ENCODE measurements at regions not wholly inside any gene's neighbourhood (a gene's known extent, or its start where the extent isn't known, plus 50 kb on each side); places are given as distances from the start of the nearest gene placed in this dataset.
"Not testable (repeated sequence)": the region's sequence is repeated elsewhere in the genome, so short reads cannot be mapped to it uniquely, and the experiment has no call there.

DNA sequence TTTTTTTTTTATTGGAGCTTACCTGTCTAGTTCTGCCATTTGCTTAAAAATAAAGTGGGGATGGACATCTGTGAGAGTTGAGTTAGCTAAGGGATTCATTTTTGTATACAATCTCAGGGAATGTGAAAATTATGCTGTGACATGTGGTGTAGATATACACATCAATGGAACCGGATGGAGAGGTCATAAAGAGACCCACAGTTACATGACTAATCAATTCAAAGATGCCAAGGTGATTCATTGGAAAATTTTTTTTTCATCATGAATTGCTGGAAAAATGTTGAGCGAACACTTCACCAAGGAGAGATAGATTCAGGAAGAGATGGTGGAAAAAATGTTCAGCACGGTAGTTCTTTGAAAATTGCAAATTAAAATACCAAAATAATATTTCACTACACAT is 605.4 kb upstream of the KIF2B start:
- no peak for DNase-seq (ENCODE audit: low read depth in 4 of 4, low spot score in 3 of 4)

DNA sequence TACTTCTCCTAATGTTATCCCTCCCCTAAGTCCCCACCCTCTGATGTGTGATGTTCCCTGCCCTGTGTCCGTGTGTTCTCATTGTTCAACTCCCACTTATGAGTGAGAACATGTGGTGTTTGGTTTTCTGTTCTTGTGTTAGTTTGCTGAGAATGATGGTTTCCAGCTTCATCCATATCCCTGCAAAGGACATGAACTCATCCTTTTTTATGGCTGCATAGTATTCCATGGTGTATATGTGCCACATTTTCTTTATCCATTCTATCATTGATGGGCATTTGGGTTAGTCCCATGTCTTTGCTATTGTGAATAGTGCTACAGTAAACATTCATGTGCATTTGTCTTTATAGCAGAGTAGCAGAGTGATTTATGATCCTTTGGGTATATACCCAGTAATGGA is 613.8 kb upstream of the KIF2B start:
- DNase-seq (ENCODE audit: low read depth in 4 of 4, low spot score in 3 of 4) = not testable (repeated sequence)

- DNase-seq (ENCODE audit: low read depth in 4 of 4, low spot score in 3 of 4) = no peak
Measured at GRCh38 chr17:53193044-53193443, 629.7 kb upstream of the KIF2B start.

DNA sequence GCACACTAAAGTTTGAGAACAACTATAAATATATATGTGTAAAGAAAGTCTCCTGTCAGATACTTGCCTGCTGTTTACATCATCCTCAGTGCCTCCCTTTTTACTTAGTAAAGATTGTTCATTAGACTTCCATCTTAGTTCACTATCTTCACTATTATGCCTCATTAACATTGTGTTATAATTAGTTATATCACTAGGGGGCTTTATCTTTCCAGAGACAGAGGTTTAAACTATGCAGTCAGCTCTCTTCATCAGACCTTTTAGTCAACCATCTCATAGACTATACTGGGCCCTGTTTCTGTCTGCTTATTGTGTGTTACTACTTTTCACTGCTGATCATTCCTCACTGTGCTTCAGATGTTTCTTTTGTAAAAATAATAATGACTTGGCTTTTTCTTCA is 630.8 kb upstream of the KIF2B start:
- no peak for DNase-seq (ENCODE audit: low read depth in 4 of 4, low spot score in 3 of 4)

DNA sequence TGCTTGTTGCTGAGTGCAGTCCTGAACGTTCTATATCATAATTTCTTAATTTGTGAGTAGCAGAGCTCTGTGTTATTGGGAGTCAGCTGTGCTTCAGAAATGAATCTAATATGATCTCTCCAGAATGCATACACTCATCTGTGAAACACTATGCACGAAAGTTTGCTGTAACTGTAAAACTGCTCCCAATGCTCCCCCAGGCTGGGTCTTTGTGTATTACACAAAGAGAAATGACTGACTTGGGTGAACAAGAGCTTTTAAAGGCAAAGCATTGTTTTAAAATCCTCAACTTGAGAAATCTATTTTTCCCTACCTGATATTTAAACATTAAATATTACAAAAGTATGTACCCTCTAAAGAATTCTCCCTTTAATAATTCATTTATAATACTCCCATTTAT is 636.7 kb upstream of the KIF2B start:
- no peak for DNase-seq (ENCODE audit: low read depth in 4 of 4, low spot score in 3 of 4)

- DNase-seq (ENCODE audit: low read depth in 4 of 4, low spot score in 3 of 4) = no peak
Measured at GRCh38 chr17:53176629-53177028, 646.1 kb upstream of the KIF2B start.

DNA sequence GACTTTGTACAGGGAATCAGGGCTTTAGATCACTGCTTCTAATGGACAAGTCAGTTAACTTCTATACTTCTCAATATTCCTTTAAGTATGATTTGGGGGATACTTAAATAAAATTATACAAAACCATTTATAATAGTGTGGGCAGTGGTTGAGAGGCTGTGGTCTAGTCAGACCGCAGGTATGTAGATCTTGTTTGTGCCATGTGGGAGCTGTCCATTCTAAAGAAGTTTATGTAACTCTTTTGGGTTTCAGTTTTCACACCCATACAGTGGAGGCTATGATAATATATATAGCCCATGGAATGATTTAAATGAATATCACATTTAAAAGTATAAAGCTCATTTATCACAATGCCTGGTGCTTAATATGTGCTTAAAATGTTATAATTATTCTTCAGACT is 654.3 kb upstream of the KIF2B start:
- no peak for DNase-seq (ENCODE audit: low read depth in 4 of 4, low spot score in 3 of 4)

GRCh38 chr17:53166731-53167130 is 656.0 kb upstream of the KIF2B start:
- DNase-seq (ENCODE audit: low read depth in 4 of 4, low spot score in 3 of 4) = no peak

DNA sequence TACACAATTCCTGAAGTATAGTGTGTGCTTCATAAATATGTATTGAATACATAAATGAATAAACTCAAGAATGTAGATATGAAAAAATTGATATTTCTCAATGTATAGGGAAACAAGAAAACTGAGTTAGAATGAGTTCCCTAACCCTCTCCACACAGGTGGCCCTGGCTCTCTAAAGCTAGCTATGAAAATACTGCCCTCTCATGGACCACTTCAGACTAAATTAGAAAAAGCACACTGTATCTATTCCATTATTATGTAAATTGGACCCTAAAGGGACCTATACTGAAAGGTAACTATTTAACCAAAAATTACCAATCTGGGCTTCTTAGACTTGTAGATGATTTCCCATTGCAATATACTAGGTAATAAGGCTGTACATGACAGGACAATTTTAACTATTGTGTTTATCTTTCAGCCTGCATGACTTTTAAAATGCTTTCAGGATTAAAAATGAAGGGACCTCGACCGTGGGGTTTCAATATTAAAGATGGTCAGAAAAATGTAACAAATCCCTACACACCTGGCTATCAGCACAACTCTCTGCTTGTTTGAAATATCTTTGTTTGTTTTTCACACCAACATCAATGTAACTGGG is 672.5 kb upstream of the KIF2B start:
- DNase-seq (ENCODE audit: low read depth in 4 of 4, low spot score in 3 of 4) = no peak

- no peak for DNase-seq (ENCODE audit: low read depth in 4 of 4, low spot score in 3 of 4)
Measured at GRCh38 chr17:53149316-53149715, 673.4 kb upstream of the KIF2B start.

- DNase-seq (ENCODE audit: low read depth in 4 of 4, low spot score in 3 of 4) = no peak
Measured at GRCh38 chr17:53148058-53148457, 674.7 kb upstream of the KIF2B start.

DNA sequence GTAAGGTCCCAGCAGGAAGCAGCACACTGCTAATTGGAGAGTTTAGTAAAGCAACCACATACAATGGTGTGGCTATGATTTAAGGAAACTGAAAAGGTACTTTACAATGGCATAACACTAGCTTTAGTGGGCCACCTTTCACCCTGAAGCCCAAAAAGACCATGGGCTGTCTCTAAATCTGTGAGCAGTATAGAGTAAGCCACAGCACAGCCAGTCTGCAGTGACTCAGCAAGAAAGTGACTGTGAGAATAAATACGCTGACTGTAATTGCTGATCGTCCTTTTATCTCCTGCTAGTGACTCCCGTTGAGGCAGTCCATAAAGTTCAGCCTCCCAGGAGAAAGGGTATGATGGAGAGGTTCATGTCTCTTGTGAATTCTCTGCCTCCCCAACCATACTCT is 679.8 kb upstream of the KIF2B start:
- no peak for DNase-seq (ENCODE audit: low read depth in 4 of 4, low spot score in 3 of 4)

DNA sequence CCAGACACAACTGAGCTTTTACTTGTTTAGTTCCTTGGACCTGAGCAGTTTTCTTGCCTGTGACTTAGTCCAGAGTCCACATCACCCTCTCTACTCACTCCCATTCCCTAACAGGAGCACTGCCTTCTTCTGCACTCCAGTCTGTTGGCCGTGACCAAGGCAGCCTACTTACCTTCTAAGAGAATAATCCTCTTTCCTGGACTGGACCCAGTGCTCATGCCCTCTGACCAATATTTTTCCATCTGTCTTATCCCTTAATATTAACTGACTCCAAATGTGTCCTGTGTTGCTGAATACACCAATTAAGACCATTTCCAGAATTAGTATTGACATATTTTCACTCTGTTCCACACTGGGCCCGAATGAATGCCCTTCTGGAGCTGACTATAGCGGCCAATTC is 681.0 kb upstream of the KIF2B start:
- DNase-seq (ENCODE audit: low read depth in 4 of 4, low spot score in 3 of 4) = no peak

DNA sequence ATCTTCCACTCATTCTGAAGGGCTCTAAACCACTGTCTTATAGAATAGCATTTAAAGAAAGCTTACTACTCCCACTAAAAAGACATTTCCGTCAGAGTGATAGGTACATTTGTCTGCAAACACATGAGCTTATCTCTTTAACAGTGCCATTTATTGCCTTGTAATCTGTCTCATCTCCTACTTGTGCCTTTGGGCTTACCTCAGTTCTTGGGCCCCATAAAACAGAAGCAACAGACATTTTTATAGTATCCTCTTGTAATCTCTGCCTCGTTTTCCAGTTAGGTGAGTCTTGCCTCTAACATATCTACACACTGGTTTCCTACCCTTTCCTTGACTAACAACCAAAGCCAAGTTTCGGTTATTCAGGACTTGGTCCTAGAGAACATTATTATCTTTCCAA is 681.4 kb upstream of the KIF2B start:
- no peak for DNase-seq (ENCODE audit: low read depth in 4 of 4, low spot score in 3 of 4)

- DNase-seq (ENCODE audit: low read depth in 4 of 4, low spot score in 3 of 4) = no peak
Measured at GRCh38 chr17:53137869-53138268, 684.9 kb upstream of the KIF2B start.

DNA sequence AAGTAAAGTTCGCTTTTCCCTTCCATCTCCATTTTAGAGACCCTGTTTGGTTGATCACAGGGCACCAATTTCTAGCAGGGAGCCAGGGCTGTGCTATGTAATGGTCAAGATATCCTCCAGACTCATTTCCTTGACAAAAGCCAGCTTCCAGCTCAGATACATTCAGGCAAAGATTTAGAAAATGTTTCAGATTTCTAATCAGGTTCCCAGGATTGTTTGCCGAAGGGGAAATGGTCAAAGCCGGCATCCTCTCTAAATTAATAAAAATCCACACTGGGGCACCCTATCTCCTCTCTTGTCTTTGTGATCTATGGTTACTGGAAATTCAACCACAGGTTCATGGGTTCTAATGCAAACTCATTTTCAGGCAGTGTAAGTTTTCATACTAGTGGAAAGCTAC is 686.8 kb upstream of the KIF2B start:
- no peak for DNase-seq (ENCODE audit: low read depth in 4 of 4, low spot score in 3 of 4)

DNA sequence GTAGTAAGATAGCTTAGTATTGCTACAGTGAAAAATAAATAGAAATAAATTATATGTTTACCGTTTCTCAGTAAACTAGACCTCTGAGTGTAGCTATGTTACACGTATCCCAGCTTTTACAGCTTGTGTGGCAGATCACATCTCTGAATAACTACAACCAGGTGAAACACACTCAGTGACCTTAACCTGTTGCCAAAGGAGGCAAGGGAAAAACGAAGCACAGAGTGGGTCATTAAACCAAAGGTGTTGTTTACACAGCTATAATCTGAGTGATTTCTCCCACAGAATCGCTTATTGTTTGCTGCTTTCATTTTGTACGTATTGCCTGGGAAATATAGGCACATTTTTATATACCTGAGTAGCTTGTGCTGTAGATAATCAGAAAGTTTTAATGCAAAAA is 688.2 kb upstream of the KIF2B start:
- DNase-seq (ENCODE audit: low read depth in 4 of 4, low spot score in 3 of 4) = peak in 1 of 4 donors; percentile 8

DNA sequence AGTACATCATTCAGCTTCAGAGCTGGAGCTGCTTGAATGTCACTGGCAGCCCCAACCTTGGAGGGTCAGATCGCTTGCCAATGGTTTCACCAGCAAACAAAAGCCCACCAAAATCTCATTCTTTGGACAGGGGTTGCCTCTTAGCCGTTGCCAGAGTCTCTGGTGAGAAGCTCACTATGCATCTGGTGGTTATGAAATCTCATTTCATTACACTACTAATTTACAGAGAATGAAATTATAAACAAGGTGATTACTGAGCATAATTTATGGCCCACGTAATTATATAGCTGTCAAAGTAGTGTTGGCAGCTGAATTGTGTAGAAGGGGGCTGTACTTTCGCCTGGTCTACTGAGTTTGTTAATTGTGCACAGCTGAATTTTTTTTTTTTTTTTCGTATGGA is 688.9 kb upstream of the KIF2B start:
- peak in 1 of 4 donors; percentile 7 for DNase-seq (ENCODE audit: low read depth in 4 of 4, low spot score in 3 of 4)

GRCh38 chr17:53129863-53130262 is 692.9 kb upstream of the KIF2B start:
- no peak for DNase-seq (ENCODE audit: low read depth in 4 of 4, low spot score in 3 of 4)

GRCh38 chr17:53127331-53127730 is 695.4 kb upstream of the KIF2B start:
- no peak for DNase-seq (ENCODE audit: low read depth in 4 of 4, low spot score in 3 of 4)

GRCh38 chr17:53122966-53123365 is 699.8 kb upstream of the KIF2B start:
- DNase-seq (ENCODE audit: low read depth in 4 of 4, low spot score in 3 of 4) = no peak

GRCh38 chr17:53119773-53120172 is 703.0 kb upstream of the KIF2B start:
- no peak for DNase-seq (ENCODE audit: low read depth in 4 of 4, low spot score in 3 of 4)

- DNase-seq (ENCODE audit: low read depth in 4 of 4, low spot score in 3 of 4) = no peak
Measured at GRCh38 chr17:53118948-53119347, 703.8 kb upstream of the KIF2B start.
